HEK293T (cell line): ENCODE measurements at regions not wholly inside any gene's neighbourhood (a gene's known extent, or its start where the extent isn't known, plus 50 kb on each side); places are given as distances from the start of the nearest gene placed in this dataset.

Experiments
- CTCF ChIA-PET: fragments of 350-600 bp; formaldehyde crosslinking; extraction: SDS; loops from one replicate; lab custom pipeline; 2021; ENCODE audit warnings: antibody characterized with exemption, inconsistent platforms; lab: Yijun Ruan, JAX
- POLR2A ChIA-PET: fragments of 350-600 bp; formaldehyde crosslinking; extraction: SDS; loops from one replicate; lab custom pipeline; 2020; ENCODE audit warnings: antibody characterized with exemption, inconsistent platforms; lab: Yijun Ruan, JAX
- DNase-seq: peaks from one replicate; pipeline ENCODE4 v3.0.0; 2012; ENCODE audit warnings: mixed read lengths; ENCODE audit errors: extremely low spot score
- ARNT ChIP-seq: fragments of 450-650 bp; IDR thresholded peaks from 2 replicates; pipeline ENCODE4 v1.6.1; 2017; ENCODE audit warnings: mild to moderate bottlenecking
- BHLHE40 ChIP-seq: fragments of 450-650 bp; IDR thresholded peaks from 2 replicates; pipeline ENCODE4 v1.6.1; 2016; ENCODE audit warnings: mild to moderate bottlenecking, moderate library complexity, borderline replicate concordance
- CTBP1 ChIP-seq: fragments of 450-650 bp; IDR thresholded peaks from 2 replicates; pipeline ENCODE4 v1.6.1; 2016; ENCODE audit warnings: borderline replicate concordance
- ELF4 ChIP-seq: fragments of 450-650 bp; IDR thresholded peaks from 2 replicates; pipeline ENCODE4 v1.6.1; 2017; ENCODE audit warnings: antibody characterized with exemption
- FOXA1 ChIP-seq: fragments of 450-650 bp; IDR thresholded peaks from 2 replicates; pipeline ENCODE4 v1.6.1; 2016; ENCODE audit warnings: mild to moderate bottlenecking
- FOXK2 ChIP-seq: fragments of 450-650 bp; IDR thresholded peaks from 2 replicates; pipeline ENCODE4 v1.6.1; 2016; ENCODE audit warnings: mild to moderate bottlenecking
- FOXM1 ChIP-seq: fragments of 450-650 bp; IDR thresholded peaks from 2 replicates; pipeline ENCODE4 v1.6.1; 2017; ENCODE audit warnings: mild to moderate bottlenecking, borderline replicate concordance
- HDGF ChIP-seq: fragments of 450-650 bp; IDR thresholded peaks from 2 replicates; pipeline ENCODE4 v1.6.1; 2017; ENCODE audit warnings: antibody characterized with exemption, borderline replicate concordance
- L3MBTL2 ChIP-seq: fragments of 450-650 bp; conservative IDR thresholded peaks from 2 replicates; pipeline ENCODE4 v1.6.1; 2016; ENCODE audit warnings: mild to moderate bottlenecking
- LEF1 ChIP-seq: fragments of 450-650 bp; IDR thresholded peaks from 2 replicates; pipeline ENCODE4 v1.6.1; 2017; ENCODE audit warnings: mild to moderate bottlenecking, borderline replicate concordance
- NFRKB ChIP-seq: fragments of 450-650 bp; IDR thresholded peaks from 2 replicates; pipeline ENCODE4 v1.6.1; 2016; ENCODE audit warnings: mild to moderate bottlenecking, moderate library complexity
- PKNOX1 ChIP-seq: fragments of 450-650 bp; IDR thresholded peaks from 2 replicates; pipeline ENCODE4 v1.6.1; 2016
- SP1 ChIP-seq: fragments of 450-650 bp; IDR thresholded peaks from 2 replicates; pipeline ENCODE4 v1.6.1; 2017
- SUZ12 ChIP-seq: fragments of 450-650 bp; IDR thresholded peaks from 2 replicates; pipeline ENCODE4 v1.6.1; 2016; ENCODE audit warnings: mild to moderate bottlenecking
- TARDBP ChIP-seq: fragments of 450-650 bp; IDR thresholded peaks from 2 replicates; pipeline ENCODE4 v1.6.1; 2016
- ZNF384 ChIP-seq: fragments of 450-650 bp; IDR thresholded peaks from 2 replicates; pipeline ENCODE4 v1.6.1; 2016

- TF ChIP-seq NFRKB (no peak), FOXM1 (no peak), SUZ12 (no peak), PKNOX1 (no peak), TARDBP (no peak), L3MBTL2 (no peak), FOXA1 (no peak), CTBP1 (no peak), FOXK2 (no peak), ZNF384 (no peak), HDGF (no peak), BHLHE40 (no peak), ELF4 (no peak), LEF1 (no peak), SP1 (no peak), ARNT (no peak)
- ChIA-PET POLR2A (no interaction called here), CTCF (no interaction called here)
Observed at GRCh38 chr11:87954476-87954875, 220.8 kb downstream of the RAB38 start.

GRCh38 chr11:87942786-87943185, 232.5 kb downstream of the RAB38 start:
- DNase-seq = no peak
- TF ChIP-seq TARDBP = no peak
- no peak for TF ChIP-seq PKNOX1
- no peak for TF ChIP-seq FOXK2
- TF ChIP-seq NFRKB = no peak
- TF ChIP-seq LEF1 = no peak
- no peak for TF ChIP-seq HDGF
- TF ChIP-seq ZNF384 = no peak
- TF ChIP-seq FOXA1 = no peak
- TF ChIP-seq CTBP1 = no peak
- no peak for TF ChIP-seq ELF4
- no peak for TF ChIP-seq L3MBTL2
- TF ChIP-seq SUZ12 = no peak
- no peak for TF ChIP-seq SP1
- TF ChIP-seq FOXM1 = no peak
- no peak for TF ChIP-seq ARNT
- TF ChIP-seq BHLHE40 = no peak
- POLR2A ChIA-PET = no interaction called here
- CTCF ChIA-PET = no interaction called here

More at GRCh38 chr11:87954476-87954875, 220.8 kb downstream of the RAB38 start:
- no peak for DNase-seq

GRCh38 chr11:87934182-87934581, 241.1 kb downstream of the RAB38 start:
- TF ChIP-seq CTBP1 (no peak), NFRKB (no peak), HDGF (no peak), ARNT (no peak), LEF1 (no peak), PKNOX1 (no peak)
- no peak for DNase-seq
- ChIA-PET POLR2A (no interaction called here), CTCF (no interaction called here)

GRCh38 chr11:87926250-87926970, 248.8 kb downstream of the RAB38 start:
- TF ChIP-seq CTBP1 (no peak), HDGF (no peak), PKNOX1 (no peak), SP1 (no peak), ARNT (no peak), FOXK2 (no peak), ZNF384 (no peak), BHLHE40 (no peak), NFRKB (no peak), L3MBTL2 (no peak), LEF1 (no peak), ELF4 (no peak), FOXM1 (no peak), TARDBP (no peak), FOXA1 (no peak), SUZ12 (no peak)
- ChIA-PET POLR2A (no interaction called here), CTCF (no interaction called here)
- DNase-seq = no peak

- POLR2A ChIA-PET = no interaction called here
- TF ChIP-seq TARDBP = no peak
- TF ChIP-seq NFRKB = no peak
- no peak for TF ChIP-seq PKNOX1
- TF ChIP-seq CTBP1 = no peak
- no peak for TF ChIP-seq LEF1
- no peak for TF ChIP-seq FOXK2
- no peak for TF ChIP-seq ZNF384
- no peak for TF ChIP-seq ELF4
- TF ChIP-seq FOXA1 = no peak
- TF ChIP-seq FOXM1 = no peak
- DNase-seq = no peak
- CTCF ChIA-PET = no interaction called here
Observed at GRCh38 chr11:87924125-87924524, 251.1 kb downstream of the RAB38 start.
